CD14-positive monocyte (primary cell): ENCODE measurements at regions not wholly inside any gene's neighbourhood (a gene's known extent, or its start where the extent isn't known, plus 50 kb on each side); places are given as distances from the start of the nearest gene placed in this dataset.

Experiments used
- DNase-seq, 3 donors: peaks; one replicate each; pipeline ENCODE4 v3.0.0-alpha.2; 2011 to 2022
- H2AFZ ChIP-seq: 2 replicates; pipeline ENCODE4 v1.6.0; 2012; ENCODE audit warnings: mild to moderate bottlenecking, low read depth, low read length, inconsistent platforms; ENCODE audit not compliant: insufficient read depth, poor library complexity, severe bottlenecking
- H3K27ac ChIP-seq, 2 donors: 1 replicate in 1 of 2; 2 replicates in 1 of 2; pipeline ENCODE4 v1.5.1; 2012 to 2013; ENCODE audit warnings: low read length in 2 of 2, control low read depth in 1 of 2, inconsistent platforms in 1 of 2, low read depth in 1 of 2, mild to moderate bottlenecking in 1 of 2
- H3K27me3 ChIP-seq, 2 donors: one replicate each; pipeline versions ENCODE4 v1.6.0 to v1.6.1; 2011 to 2013; ENCODE audit warnings: low read length in 2 of 2; ENCODE audit not compliant: control insufficient read depth in 2 of 2, insufficient read depth in 2 of 2
- H3K36me3 ChIP-seq, 2 donors: replicated peaks in 1 of 2; 1 replicate in 1 of 2; 2 replicates in 1 of 2; pipeline versions ENCODE4 v1.5.1 to v1.6.1; 2012 to 2013; ENCODE audit warnings: low read length in 2 of 2, control low read depth in 1 of 2, inconsistent platforms in 1 of 2, mild to moderate bottlenecking in 1 of 2; ENCODE audit not compliant: insufficient read depth in 2 of 2, control insufficient read depth in 1 of 2
- H3K4me1 ChIP-seq, 2 donors: 1 replicate in 1 of 2; 2 replicates in 1 of 2; pipeline versions ENCODE4 v1.5.1 to v1.6.1; 2012 to 2013; ENCODE audit warnings: low read length in 2 of 2, control low read depth in 1 of 2, inconsistent platforms in 1 of 2, mild to moderate bottlenecking in 1 of 2, moderate library complexity in 1 of 2; ENCODE audit not compliant: insufficient read depth in 2 of 2, control insufficient read depth in 1 of 2
- H3K4me2 ChIP-seq: replicated peaks from 2 replicates; pipeline ENCODE3; 2012; ENCODE audit warnings: low read length, moderate library complexity, mild to moderate bottlenecking; ENCODE audit not compliant: poor library complexity, severe bottlenecking; ENCODE audit errors: extremely low read depth
- H3K4me3 ChIP-seq, 3 experiments: fragments of 200-600 bp in 1 of 3; sonication (generic) in 1 of 3; replicated peaks in 1 of 3; 1 replicate in 2 of 3; 2 replicates in 1 of 3; pipeline ENCODE4 v1.5.1; 2011 to 2013; ENCODE audit warnings: low read length in 3 of 3, mild to moderate bottlenecking in 3 of 3, control low read depth in 2 of 3, low read depth in 2 of 3, inconsistent platforms in 1 of 3, moderate library complexity in 1 of 3
- H3K79me2 ChIP-seq: 2 replicates; pipeline ENCODE4 v1.6.0; 2012; ENCODE audit warnings: mild to moderate bottlenecking, control low read depth, inconsistent platforms, low read length, moderate library complexity; ENCODE audit not compliant: insufficient read depth
- H3K9ac ChIP-seq: 2 replicates; pipeline ENCODE4 v1.6.0; 2017; ENCODE audit warnings: low read length, mild to moderate bottlenecking; ENCODE audit not compliant: insufficient read depth, poor library complexity, severe bottlenecking
- H3K9me3 ChIP-seq, 2 donors: replicated peaks in 1 of 2; 1 replicate in 1 of 2; 2 replicates in 1 of 2; pipeline versions ENCODE4 v1.5.1 to v1.6.1; 2012 to 2013; ENCODE audit warnings: low read length in 2 of 2, control low read depth in 1 of 2; ENCODE audit not compliant: control insufficient read depth in 1 of 2, insufficient read depth in 1 of 2
- H4K20me1 ChIP-seq: 2 replicates; pipeline ENCODE4 v1.6.0; 2012; ENCODE audit warnings: mild to moderate bottlenecking, low read length, control low read depth, moderate library complexity; ENCODE audit not compliant: insufficient read depth
- H3K27ac Mint-ChIP-seq, 7 donors: one replicate each; pipeline ENCODE4 v1.8.0; 2020; ENCODE audit warnings: mild to moderate bottlenecking in 7 of 7, mixed read lengths in 7 of 7, moderate library complexity in 6 of 7, inconsistent platforms in 2 of 7
- H3K27me3 Mint-ChIP-seq, 3 donors: one replicate each; pipeline ENCODE4 v1.8.0; 2021 to 2022; ENCODE audit warnings: low read depth in 3 of 3, mild to moderate bottlenecking in 3 of 3, mixed read lengths in 3 of 3, moderate library complexity in 3 of 3, inconsistent platforms in 1 of 3
- H3K36me3 Mint-ChIP-seq, 2 donors: one replicate each; pipeline ENCODE4 v1.8.0; 2020; ENCODE audit warnings: mixed read lengths in 2 of 2, inconsistent platforms in 1 of 2, mild to moderate bottlenecking in 1 of 2
- H3K4me1 Mint-ChIP-seq: one replicate; pipeline ENCODE4 v1.8.0; 2020; ENCODE audit warnings: mild to moderate bottlenecking, mixed read lengths
- H3K4me3 Mint-ChIP-seq, 2 donors: one replicate each; pipeline ENCODE4 v1.8.0; 2020; ENCODE audit warnings: mild to moderate bottlenecking in 2 of 2, mixed read lengths in 2 of 2, moderate library complexity in 1 of 2
- H3K9me3 Mint-ChIP-seq, 7 donors: one replicate each; pipeline ENCODE4 v1.8.0; 2020 to 2022; ENCODE audit warnings: mixed read lengths in 7 of 7, mild to moderate bottlenecking in 6 of 7, moderate library complexity in 6 of 7, inconsistent platforms in 2 of 7
- WGBS: methylation state at CpG from one replicate; pipeline ENCODE4 v1.1.5; 2013; ENCODE audit warnings: missing lambda C conversion rate; ENCODE audit not compliant: insufficient coverage; 5-methylcytosine and 5-hydroxymethylcytosine counted together
- intact Hi-C, 2 donors: fragments of 100-400 bp; cut with micrococcal nuclease; formaldehyde crosslinking; loops; one replicate each; pipeline versions ENCODE4 v1.15.0 to v1.15.1; 2023
- TF ChIP-seq, protein P1 (sequence below): fragments of 200-600 bp; IDR thresholded peaks from one replicate; pipeline ENCODE4 v1.8.0; 2022; ENCODE audit warnings: antibody characterized with exemption, mild to moderate bottlenecking

DNA sequence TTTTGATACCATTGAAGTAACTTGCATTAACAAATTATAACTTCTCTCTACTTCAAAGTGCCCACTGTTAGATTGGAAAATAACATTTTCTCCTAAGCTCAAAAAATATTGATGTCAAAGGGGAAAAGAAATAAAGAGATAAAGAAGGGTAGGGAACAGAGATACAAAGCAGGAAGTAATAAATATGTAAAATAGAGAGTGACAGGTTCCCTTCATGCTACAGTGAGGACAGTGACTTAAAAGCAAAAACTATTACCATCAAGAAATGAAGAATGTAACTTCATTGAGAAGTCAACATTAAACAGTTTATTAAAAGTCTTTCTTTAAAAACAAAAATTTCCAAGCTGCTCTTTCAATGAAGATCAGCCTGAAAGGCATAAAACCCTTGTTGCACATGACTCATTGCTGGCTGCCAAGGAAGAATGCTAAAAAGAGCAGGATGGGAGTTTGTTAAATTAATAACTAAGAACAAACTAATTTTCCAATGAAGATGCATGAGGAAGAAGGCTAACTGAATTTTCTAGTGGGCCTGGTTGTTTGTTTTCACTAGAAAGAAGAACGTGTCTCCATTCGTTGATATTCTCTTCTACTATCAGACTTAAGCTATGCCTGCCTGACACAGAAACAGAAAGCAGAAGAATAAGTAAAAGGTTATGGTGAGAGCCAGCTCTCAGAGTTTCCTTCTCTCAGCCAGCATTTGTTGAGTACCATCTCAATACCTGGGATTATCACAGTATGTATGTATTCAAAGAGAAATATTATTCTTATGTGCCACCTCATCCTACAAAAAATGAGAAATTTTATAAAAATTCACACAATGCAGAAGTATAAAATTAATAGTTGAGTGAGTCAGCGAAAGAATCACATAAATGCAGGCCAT lies 197.8 kb upstream of the NREP start:
- Mint-ChIP-seq H3K9me3 (peaks cover 0 to 1% (median 0%) of the 10 kb centered on the region in 7 donors), H3K4me1 (peaks cover 10% of the 10 kb centered on the region), H3K27me3 (peaks cover 0 to 2% (median 0%) of the 10 kb centered on the region in 3 donors), H3K36me3 (no peaks in the 10 kb centered on the region), H3K27ac (no peak overlapping the region), H3K4me3 (no peak overlapping the region)
- WGBS: no CpG with 5 or more reads among the region's 3 CpGs
- TF ChIP-seq, protein P1, sequence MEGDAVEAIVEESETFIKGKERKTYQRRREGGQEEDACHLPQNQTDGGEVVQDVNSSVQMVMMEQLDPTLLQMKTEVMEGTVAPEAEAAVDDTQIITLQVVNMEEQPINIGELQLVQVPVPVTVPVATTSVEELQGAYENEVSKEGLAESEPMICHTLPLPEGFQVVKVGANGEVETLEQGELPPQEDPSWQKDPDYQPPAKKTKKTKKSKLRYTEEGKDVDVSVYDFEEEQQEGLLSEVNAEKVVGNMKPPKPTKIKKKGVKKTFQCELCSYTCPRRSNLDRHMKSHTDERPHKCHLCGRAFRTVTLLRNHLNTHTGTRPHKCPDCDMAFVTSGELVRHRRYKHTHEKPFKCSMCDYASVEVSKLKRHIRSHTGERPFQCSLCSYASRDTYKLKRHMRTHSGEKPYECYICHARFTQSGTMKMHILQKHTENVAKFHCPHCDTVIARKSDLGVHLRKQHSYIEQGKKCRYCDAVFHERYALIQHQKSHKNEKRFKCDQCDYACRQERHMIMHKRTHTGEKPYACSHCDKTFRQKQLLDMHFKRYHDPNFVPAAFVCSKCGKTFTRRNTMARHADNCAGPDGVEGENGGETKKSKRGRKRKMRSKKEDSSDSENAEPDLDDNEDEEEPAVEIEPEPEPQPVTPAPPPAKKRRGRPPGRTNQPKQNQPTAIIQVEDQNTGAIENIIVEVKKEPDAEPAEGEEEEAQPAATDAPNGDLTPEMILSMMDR: no peak
- Histone ChIP-seq H3K27me3 (no peaks in the 10 kb centered on the region), H3K9ac (no peak overlapping the region), H3K27ac (no peak overlapping the region), H4K20me1 (no peaks in the 10 kb centered on the region), H2AFZ (no peak overlapping the region), H3K4me3 (no peak overlapping the region), H3K36me3 (no peaks in the 10 kb centered on the region), H3K79me2 (no peaks in the 10 kb centered on the region), H3K4me1 (no peaks in the 10 kb centered on the region), H3K4me2 (no peak overlapping the region), H3K9me3 (no peaks in the 10 kb centered on the region)
- no peak for DNase-seq
- intact Hi-C loops: no loop called here

DNA sequence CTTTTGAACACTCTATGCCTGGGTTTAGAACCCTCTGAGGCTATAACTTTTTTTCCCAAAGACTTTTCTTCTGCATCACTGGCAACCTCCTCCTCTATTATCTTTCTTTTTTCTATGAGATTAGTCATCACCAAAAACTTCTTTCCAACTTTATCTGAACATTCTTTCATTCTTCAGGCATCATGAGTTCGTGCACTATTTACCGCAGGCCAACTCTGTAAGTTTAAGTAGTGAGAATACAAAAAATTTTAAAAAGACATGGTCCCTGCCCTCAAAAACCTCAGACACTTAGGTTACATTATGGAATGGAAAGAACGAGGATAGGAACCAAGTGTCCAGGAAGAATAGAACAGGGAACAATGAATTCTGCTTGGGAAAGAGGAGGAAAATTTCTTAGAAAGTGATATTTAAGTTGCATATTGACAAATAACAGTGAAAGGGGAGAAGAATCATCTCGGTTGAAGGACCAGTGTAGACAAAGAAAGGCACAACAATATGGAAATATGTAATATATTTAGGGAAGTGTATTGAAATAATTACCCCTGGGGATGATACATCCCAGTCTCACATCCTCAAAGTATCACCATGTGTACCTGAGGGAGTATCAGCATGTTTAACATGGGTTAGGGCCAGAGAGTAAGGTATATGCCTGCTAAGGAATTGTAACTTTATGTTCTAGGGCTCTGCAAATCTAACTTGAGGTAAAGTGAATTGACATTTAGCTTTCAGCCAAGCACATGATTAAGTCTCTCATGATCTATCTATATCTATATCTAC lies 196.5 kb upstream of the NREP start:
- no peaks in the 10 kb centered on the region for H3K79me2 ChIP-seq

More for the DNA sequence above, 196.5 kb upstream of the NREP start:
- H3K27ac ChIP-seq: no peak overlapping the region
- Mint-ChIP-seq H3K4me3 (no peak overlapping the region), H3K27me3 (peaks cover 0 to 2% (median 0%) of the 10 kb centered on the region in 3 donors), H3K4me1 (peaks cover 10% of the 10 kb centered on the region), H3K9me3 (peaks cover 0 to 2% (median 0%) of the 10 kb centered on the region in 7 donors), H3K27ac (no peak overlapping the region), H3K36me3 (no peaks in the 10 kb centered on the region)
- no peaks in the 10 kb centered on the region for H3K36me3 ChIP-seq
- H3K4me1 ChIP-seq: no peaks in the 10 kb centered on the region
- no peak for DNase-seq
- H3K9ac ChIP-seq: no peak overlapping the region
- H3K27me3 ChIP-seq: no peaks in the 10 kb centered on the region
- H4K20me1 ChIP-seq: no peaks in the 10 kb centered on the region
- no CpG with 5 or more reads among the region's 4 CpGs for WGBS
- no peak overlapping the region for H3K4me3 ChIP-seq
- TF ChIP-seq, protein P1: no peak
- H3K4me2 ChIP-seq: no peak overlapping the region
- H3K9me3 ChIP-seq: no peaks in the 10 kb centered on the region
- intact Hi-C loops: no loop called here
- no peak overlapping the region for H2AFZ ChIP-seq
